Aorta (tissue), 5 donors: ENCODE measurements at regions not wholly inside any gene's neighbourhood (a gene's known extent, or its start where the extent isn't known, plus 50 kb on each side); places are given as distances from the start of the nearest gene placed in this dataset.

Experiments
- ATAC-seq: fragments of 200-7000 bp; cut with Tn5 transposase; one replicate; pipeline ENCODE4 v1.9.1; 2022; ENCODE audit warnings: moderate library complexity; ENCODE audit not compliant: low FRiP score
- DNase-seq, 2 donors: peaks; one replicate each; pipeline ENCODE4 v3.0.0-alpha.2; 2020
- H3K27ac ChIP-seq, 2 donors: one replicate each; pipeline ENCODE4 v1.5.1; 2013; ENCODE audit warnings: low read length in 2 of 2, mild to moderate bottlenecking in 2 of 2, moderate library complexity in 2 of 2, control low read depth in 1 of 2, inconsistent platforms in 1 of 2, low read depth in 1 of 2
- H3K27me3 ChIP-seq, 2 donors: one replicate each; pipeline ENCODE4 v1.6.1; 2013; ENCODE audit warnings: control low read depth in 1 of 2, low read length in 1 of 2, mild to moderate bottlenecking in 1 of 2, moderate library complexity in 1 of 2; ENCODE audit not compliant: insufficient read depth in 2 of 2, control insufficient read depth in 1 of 2
- H3K36me3 ChIP-seq, 2 donors: one replicate each; pipeline ENCODE4 v1.6.1; 2013; ENCODE audit warnings: control low read depth in 1 of 2, low read length in 1 of 2, mild to moderate bottlenecking in 1 of 2; ENCODE audit not compliant: insufficient read depth in 2 of 2, control insufficient read depth in 1 of 2
- H3K4me1 ChIP-seq, 2 donors: one replicate each; pipeline ENCODE4 v1.6.1; 2013; ENCODE audit warnings: low read length in 2 of 2, control low read depth in 1 of 2, mild to moderate bottlenecking in 1 of 2, moderate library complexity in 1 of 2; ENCODE audit not compliant: insufficient read depth in 2 of 2, control insufficient read depth in 1 of 2
- H3K4me3 ChIP-seq, 2 donors: one replicate each; pipeline ENCODE4 v1.5.1; 2013; ENCODE audit warnings: low read length in 2 of 2, control low read depth in 1 of 2, mild to moderate bottlenecking in 1 of 2
- H3K9me3 ChIP-seq: one replicate; pipeline ENCODE4 v1.6.1; 2013; ENCODE audit warnings: mild to moderate bottlenecking, low read length; ENCODE audit not compliant: control insufficient read depth
- WGBS, 2 donors: extraction: QIAGEN DNeasy Blood & Tissue Kit; methylation state at CpG; one replicate each; pipeline ENCODE4 v1.1.7; 2013; 5-methylcytosine and 5-hydroxymethylcytosine counted together
- intact Hi-C, 2 donors: fragments of 100-400 bp; cut with DNase I; formaldehyde crosslinking; loops; one replicate each; pipeline versions ENCODE4 v1.14.2 to v1.15.0; 2022
- donor health status: healthy with polysubstance abuse.
- donor health status: Bipolar disorder and iron deficiency.
- donor health status: DM: no; HTN: no; CAD: no.
- donor health status: DM: no; HTN: no; CAD: no.
- donor health status: DM: yes; HTN: yes; CAD: no.

DNA sequence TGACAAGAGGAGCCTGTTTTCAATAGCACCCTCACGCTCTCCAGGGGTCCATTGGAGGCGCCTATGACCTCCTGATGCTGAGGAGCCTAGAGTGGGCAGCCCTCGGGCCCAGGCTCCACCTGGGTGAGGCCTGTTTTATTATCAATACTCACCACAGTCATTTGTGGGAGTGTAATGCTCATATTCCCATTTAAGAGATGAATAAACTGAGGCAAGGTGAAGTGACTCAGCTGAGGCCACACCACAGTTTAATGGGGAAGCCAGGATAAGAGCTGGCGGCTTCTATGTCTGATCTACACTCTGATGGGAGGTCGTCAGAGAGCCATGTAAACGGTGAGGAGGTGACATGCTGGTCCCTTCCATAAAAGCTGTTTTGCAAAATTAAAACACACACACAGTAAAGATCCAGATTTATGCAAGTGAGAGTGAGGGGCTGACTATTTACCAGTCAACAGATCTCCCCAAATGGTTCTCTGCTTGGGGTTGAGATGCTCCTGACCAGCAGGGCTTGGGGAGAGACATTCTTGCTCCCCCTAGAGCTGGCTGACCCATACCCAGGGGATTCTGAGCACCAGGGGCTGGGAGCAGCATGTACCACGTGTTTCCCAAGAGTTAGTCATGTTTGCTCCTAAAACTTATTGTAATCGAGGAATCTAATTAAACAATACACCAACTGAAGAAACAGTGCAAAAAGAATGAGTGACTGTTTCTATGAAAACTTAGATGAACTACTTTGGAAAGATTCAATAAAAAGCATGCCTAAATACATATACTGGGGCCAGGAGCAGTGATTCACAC, 81.0 kb upstream of the INSIG1 start:
- H3K9me3 ChIP-seq = no peaks in the 10 kb centered on the region
- 76 to 81% methylated on average over 8 of the region's 8 CpGs for WGBS, 2 donors
- DNase-seq (peak in 1 of 2 donors; percentile 37), ATAC-seq (no peak)
- no peak overlapping the region for H3K27ac ChIP-seq
- intact Hi-C loops = no loop called here
- H3K27me3 ChIP-seq = no peaks in the 10 kb centered on the region
- H3K36me3 ChIP-seq = no peaks in the 10 kb centered on the region
- H3K4me1 ChIP-seq = no peaks in the 10 kb centered on the region
- no peak overlapping the region for H3K4me3 ChIP-seq

DNA sequence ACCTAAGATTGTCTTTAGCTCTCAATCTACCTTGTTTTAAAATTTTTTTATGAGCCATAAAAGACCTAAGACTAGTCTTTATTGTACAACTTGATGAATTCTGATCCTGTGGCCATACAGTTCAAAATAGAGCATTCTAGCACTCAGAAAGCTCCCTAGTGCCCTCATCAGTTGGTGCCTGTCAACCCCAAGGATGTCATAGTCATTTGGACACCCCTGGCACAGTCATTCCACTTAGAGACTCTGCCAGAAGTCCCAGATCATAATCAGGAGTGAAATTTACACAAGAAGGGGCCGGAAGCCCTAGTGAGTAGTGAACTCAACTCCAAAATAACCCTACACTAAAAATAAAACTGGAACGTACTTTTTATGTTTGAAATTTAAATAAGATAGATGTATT, 80.0 kb upstream of the INSIG1 start:
- no peaks in the 10 kb centered on the region for H3K36me3 ChIP-seq
- 14 to 20% methylated on average over 2 of the region's 2 CpGs for WGBS, 2 donors
- no peak for DNase-seq
- no peak for ATAC-seq
- no peak overlapping the region for H3K27ac ChIP-seq
- no peak overlapping the region for H3K4me3 ChIP-seq
- no peaks in the 10 kb centered on the region for H3K9me3 ChIP-seq
- no peaks in the 10 kb centered on the region for H3K4me1 ChIP-seq
- intact Hi-C loops = no loop called here
- H3K27me3 ChIP-seq = no peaks in the 10 kb centered on the region

DNA sequence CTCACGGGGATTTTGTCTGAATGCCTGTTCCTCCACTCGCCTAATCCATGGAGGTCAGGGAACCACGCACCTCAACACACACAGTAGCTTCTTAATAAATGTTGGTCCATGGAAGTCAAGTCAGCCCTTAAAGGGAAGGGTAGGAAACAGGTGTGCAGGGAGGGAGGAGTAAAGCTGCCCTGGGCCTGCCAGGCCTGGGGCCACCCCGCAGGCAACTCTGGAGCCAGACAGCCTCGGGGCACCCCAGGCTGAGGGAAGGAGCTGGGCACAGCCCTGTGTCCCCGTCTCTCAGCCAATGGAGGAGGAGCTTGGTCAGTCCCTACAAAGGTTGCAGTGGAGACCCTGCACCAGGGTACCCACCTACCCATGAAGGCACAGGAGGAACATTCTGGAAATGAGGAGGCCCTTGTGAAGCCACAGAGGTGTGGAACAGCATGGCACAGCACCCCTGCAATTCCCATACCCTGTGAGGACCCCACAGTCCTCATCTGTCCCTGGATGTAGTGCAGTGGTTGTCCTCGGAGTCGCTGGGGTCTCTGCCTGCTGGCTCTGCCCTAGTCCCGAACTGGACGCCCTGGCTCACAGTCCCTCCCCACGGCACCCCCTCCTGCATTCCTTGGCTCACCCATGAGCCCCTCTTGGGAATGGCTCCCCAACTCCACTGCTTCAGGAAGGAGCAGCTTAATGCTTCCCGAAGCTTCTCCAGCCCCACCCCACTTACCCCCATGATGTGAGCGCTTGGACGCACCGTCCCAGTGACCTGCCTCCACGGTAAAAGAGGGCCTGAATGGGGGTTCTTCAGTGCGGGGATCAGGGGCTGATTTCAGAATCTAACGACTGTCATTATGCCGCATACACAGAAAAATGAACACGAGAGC, 79.2 kb upstream of the INSIG1 start:
- no peaks in the 10 kb centered on the region for H3K36me3 ChIP-seq
- H3K4me1 ChIP-seq = no peaks in the 10 kb centered on the region
- no peak overlapping the region for H3K4me3 ChIP-seq
- peak; percentile 20 to 49 for DNase-seq
- no peaks in the 10 kb centered on the region for H3K9me3 ChIP-seq
- H3K27ac ChIP-seq = no peak overlapping the region
- intact Hi-C loops = no loop called here
- WGBS, 2 donors = 81 to 82% methylated on average over 20 of the region's 20 CpGs
- ATAC-seq = peak; percentile 13
- no peaks in the 10 kb centered on the region for H3K27me3 ChIP-seq

DNA sequence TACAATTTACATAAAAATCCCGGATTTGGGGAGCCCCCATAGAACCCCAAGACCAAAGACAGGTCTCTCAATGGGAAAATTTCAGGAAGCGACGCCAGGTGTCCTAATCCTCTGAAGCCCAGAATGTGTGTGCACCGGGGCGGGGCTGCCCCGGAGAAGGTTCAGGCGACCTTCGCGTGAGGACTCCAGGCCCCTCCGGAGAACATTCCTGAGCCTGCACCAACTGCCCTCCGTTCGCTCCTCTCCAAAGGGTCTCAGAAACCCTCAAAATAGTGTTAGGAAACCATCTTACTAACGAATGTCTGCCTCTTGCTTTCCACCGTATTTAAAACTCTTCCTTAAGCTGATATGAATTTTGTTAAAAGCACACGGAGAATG, 78.5 kb upstream of the INSIG1 start:
- Histone ChIP-seq H3K9me3 (no peaks in the 10 kb centered on the region), H3K27me3 (no peaks in the 10 kb centered on the region), H3K27ac (no peak overlapping the region), H3K36me3 (no peaks in the 10 kb centered on the region), H3K4me3 (no peak overlapping the region), H3K4me1 (no peaks in the 10 kb centered on the region)
- 85 to 91% methylated on average over 15 of the region's 15 CpGs for WGBS, 2 donors
- peak; percentile 8 to 31 for DNase-seq
- intact Hi-C loops = no loop called here
- no peak for ATAC-seq

DNA sequence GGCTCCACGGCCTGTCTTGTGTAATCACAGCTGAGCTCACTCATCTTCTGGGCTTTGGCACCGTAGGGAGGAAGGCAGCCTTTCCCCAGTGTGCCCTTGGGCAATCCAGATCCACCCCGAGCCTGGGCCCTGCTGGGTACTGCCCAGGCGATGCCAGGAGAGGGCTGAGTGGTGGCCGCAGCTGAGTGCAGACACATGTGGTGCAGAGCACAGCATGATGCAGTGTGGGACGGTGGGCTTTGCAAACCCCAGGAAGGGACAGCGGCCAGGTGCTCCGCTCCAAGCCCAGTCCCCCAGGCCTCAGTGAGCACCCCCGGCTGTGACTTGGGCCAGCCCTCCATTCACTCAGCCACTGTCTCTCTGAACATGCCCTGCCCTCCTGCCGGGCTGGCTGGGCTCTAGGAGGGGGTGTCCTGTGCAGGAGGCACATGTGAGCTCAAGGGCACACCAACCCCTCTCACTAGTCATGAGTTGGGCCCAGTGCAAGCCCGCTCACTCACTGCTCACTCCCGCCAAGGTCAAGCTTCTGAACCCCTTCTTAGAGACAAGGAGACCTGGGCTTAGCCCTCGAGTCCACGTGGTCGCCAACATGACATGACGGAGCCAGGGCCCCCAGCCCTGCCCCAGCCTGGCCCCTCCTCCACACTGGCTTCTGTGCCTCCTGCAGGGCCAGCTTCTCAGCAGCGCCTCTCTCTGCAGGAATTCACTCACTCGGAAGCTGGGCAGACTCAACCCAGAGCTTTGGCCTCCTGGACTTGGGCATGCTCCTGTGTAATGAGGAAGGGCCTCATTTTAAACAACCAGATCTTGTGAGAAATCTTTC, 77.5 kb upstream of the INSIG1 start:
- Histone ChIP-seq H3K4me3 (no peak overlapping the region), H3K27ac (no peak overlapping the region), H3K9me3 (no peaks in the 10 kb centered on the region), H3K27me3 (no peaks in the 10 kb centered on the region), H3K4me1 (no peaks in the 10 kb centered on the region), H3K36me3 (no peaks in the 10 kb centered on the region)
- WGBS, 2 donors = 79 to 83% methylated on average over 18 of the region's 18 CpGs
- intact Hi-C loops = no loop called here
- ATAC-seq (no peak), DNase-seq (peak; percentile 44 to 66)

DNA sequence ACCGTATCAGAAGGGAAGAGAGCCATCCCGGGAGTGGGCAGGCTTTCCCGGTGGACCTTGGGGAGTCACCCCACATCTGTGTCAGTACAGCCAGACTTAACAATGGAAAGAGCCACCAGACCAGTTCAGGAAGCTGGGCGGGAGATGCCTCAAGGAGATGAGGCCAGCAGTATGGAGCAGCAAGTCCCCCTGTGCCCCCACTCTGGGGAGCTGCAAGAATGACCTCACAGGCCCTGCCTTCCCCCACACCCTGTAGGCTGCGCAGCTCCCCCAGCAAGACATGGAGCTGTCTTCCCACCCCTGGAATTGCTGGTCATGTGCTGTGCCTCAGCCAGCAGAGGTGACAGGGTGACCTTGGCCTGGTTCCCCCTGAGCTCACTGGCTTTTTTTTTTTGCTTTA, 76.8 kb upstream of the INSIG1 start:
- H3K27ac ChIP-seq = no peak overlapping the region
- H3K36me3 ChIP-seq = no peaks in the 10 kb centered on the region
- H3K9me3 ChIP-seq = no peaks in the 10 kb centered on the region
- H3K4me3 ChIP-seq = no peak overlapping the region
- H3K4me1 ChIP-seq = no peaks in the 10 kb centered on the region
- DNase-seq (peak; percentile 20 to 55), ATAC-seq (no peak)
- intact Hi-C loops = no loop called here
- H3K27me3 ChIP-seq = no peaks in the 10 kb centered on the region
- 85 to 90% methylated on average over 5 of the region's 5 CpGs for WGBS, 2 donors

DNA sequence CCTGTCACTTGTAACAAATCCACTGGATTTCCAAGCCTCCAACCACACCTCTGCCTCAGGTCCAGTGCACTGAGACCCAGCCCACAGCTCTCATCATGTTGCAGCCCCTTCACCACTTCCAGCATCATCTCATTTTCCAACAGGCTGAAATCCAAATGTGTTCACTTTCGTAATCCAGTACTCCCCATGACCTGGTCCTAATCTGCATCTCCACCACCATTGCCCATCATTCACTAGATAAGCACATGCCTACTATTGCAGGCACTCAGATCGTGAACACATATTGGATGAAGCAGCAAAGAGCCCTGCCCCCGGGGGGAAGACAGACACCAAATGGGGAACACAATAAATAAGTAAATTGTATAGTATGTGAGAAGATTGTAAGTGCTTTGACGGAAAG, 76.1 kb upstream of the INSIG1 start:
- H3K4me3 ChIP-seq = no peak overlapping the region
- intact Hi-C loops = no loop called here
- WGBS, 2 donors = 86% methylated on average over 4 of the region's 4 CpGs
- H3K36me3 ChIP-seq = no peaks in the 10 kb centered on the region
- no peak for ATAC-seq
- no peaks in the 10 kb centered on the region for H3K4me1 ChIP-seq
- DNase-seq = peak in 1 of 2 donors; percentile 20
- no peak overlapping the region for H3K27ac ChIP-seq
- H3K9me3 ChIP-seq = no peaks in the 10 kb centered on the region
- no peaks in the 10 kb centered on the region for H3K27me3 ChIP-seq

DNA sequence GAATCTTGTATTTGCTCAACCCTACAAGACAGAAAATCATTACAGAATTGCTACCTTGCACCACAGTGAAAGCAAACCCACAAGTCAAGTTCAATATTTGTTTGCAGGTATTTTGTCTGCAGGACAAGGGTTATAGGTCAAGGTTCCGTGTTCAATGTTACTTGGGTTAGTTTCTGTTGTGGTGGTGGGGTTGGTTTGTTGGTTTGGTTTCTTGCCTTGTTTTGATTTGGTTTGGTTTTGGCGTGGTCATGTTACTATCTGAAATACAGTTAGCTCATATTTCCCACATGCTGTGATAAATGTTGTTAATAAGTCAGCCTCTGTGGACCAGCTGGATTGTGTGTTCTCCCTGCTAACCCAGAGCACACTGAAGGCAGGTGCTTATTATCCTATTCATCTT, 75.6 kb upstream of the INSIG1 start:
- DNase-seq = no peak
- no peak overlapping the region for H3K27ac ChIP-seq
- intact Hi-C loops = no loop called here
- no peaks in the 10 kb centered on the region for H3K36me3 ChIP-seq
- no peak for ATAC-seq
- H3K9me3 ChIP-seq = no peaks in the 10 kb centered on the region
- no peaks in the 10 kb centered on the region for H3K27me3 ChIP-seq
- H3K4me1 ChIP-seq = no peaks in the 10 kb centered on the region
- no peak overlapping the region for H3K4me3 ChIP-seq
- 73 to 74% methylated on average over 2 of the region's 2 CpGs for WGBS, 2 donors
